ENCODE measurements at regions not wholly inside any gene's neighbourhood (a gene's known extent, or its start where the extent isn't known, plus 50 kb on each side); places are given as distances from the start of the nearest gene placed in this dataset.

DNA sequence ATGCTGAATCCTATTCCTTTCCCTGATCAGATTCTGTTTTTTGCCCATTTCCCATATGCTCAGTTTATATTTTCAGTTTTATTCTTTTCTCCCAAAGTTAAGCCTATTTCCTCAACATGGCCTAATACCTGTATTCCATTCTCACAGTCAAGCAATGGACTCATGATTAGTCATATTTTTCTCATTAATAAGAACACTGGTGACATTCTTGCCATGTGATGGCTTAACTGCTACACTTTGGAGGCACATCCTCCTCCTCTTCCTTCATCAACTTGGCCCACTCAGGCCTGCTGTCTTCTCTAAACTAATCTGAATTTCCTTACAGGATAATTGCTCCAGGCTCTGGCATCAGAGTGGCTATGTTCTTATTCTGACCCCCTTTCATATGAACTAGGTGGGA lies 679.2 kb downstream of the NYAP2 start:
- ATAC-seq (no peak), DNase-seq (no peak)

DNA sequence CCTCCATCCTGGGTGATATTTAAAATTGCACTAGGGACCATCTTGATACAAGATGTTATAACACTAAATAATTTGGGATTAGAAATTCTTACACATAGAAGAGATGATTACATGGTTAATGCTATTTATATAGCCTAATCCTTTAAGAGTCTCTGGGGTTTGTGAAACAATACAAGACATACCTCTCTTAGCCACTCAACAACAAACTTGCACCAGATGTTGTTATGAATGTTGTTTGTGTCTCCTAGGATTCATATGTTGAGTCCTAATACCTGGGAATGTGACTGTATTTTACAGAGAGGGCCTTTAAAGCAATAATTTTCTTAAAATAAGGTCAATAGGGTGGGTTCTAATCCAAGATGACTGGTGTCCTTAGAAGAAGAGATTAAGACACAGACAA lies 678.3 kb downstream of the NYAP2 start:
- DNase-seq, result no peak
- no peak for ATAC-seq

DNA sequence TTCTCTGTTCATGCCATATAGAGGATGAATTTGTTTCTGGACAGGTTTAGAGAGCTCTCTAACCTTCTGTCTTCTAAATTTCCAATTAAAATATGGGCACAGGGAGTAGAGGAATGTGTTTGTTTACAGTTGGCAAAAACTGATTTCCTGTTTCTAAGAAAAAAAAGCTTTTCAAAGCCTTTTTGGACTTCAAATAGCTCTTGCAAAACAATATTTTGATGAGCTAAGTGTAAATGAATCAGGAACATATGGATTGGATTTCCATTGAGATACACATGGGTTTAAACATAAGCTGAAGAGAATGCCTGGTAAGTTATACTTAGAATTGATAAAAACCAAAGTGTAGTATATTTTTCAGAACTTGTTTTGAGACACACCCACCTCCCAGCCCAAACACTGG lies 677.5 kb downstream of the NYAP2 start:
- DNase-seq, result no peak
- ATAC-seq, result no peak

DNA sequence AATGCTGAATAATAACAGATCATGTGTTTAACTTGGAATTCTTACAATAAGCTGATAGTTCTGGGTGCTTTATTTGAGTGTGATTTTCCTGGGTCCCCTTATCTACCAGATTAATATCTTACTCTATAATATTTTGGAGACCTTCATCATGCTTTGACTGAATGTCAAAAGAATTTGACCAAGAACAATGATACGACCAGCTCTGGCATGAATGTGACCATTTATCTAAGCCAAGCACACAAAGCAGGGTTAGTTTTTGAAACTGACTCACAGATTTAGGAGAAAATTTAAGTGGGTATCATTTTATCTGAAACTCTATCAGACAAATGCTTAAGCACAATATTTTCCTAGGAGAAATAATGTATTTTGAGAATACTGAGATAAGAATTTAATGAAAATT lies 677.0 kb downstream of the NYAP2 start:
- ATAC-seq, result no peak
- no peak for DNase-seq

DNA sequence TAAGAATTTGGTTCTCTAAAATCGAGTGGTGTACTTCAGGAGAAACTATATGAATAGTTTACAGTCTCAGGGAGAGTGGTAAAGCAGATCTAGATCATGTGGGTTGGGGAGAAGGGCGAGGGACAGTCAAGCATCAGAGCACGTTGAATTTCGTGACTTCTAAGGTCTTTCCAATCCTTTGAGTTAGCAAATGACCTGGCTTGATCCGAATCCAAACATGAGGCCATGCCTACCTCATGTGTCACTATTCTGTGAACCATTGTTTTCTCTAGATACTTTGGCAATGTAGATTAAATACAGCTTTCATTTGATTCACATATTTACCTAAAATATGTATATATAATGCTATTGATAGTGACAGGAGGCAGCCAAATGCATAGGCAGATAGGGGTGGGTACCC lies 674.9 kb downstream of the NYAP2 start:
- no peak for DNase-seq
- no peak for ATAC-seq

DNA sequence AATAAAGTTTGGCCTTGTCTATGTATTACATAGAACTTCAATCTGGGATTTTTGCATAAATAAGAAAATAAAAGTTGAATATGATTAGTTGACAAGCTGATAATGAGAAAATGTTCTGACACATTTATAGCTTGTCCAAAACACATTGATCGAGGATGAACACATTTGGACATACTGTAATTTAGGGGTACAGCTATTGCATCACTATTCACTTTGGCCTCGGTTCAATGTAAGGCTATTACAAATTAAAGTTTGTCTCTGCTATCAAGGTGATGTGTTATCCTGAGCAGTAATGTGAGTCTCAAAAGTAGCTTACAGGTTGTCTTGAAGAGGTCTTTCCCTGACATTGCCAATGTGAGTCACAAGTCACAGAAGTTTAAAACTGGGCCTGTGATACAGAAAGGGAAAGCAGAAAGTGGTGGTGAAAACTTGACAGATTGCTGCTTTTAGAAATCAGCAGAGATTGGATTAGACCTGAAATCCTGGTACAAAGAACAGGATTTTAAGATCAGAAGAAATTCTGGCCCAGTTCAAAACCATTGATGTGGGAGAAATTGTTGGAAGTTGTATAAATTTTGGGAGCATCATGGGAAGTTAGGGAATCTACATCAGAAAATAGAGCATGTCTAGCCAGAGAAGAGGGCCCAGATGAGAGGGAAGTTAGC lies 674.1 kb downstream of the NYAP2 start:
- DNase-seq, result no peak
- no peak for ATAC-seq

DNA sequence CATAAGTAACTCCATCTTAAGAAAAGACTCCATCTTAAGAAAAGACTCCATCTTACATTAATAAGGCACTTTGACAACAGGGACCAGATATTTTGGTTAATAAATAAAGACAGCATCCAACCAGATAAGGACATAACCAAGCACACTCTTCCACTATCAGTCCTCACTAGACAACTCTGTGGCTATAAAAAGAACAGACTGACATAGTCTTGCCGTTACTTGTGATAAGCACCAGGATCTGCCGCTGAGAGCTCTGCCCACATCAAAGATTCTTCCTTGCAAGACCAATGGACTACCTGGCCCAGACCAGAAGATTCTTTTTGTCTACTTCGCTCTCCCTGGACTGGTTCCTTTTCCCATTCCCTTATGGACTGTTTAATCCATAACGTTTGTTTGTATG lies 667.4 kb downstream of the NYAP2 start:
- ATAC-seq (no peak), DNase-seq (no peak)

DNA sequence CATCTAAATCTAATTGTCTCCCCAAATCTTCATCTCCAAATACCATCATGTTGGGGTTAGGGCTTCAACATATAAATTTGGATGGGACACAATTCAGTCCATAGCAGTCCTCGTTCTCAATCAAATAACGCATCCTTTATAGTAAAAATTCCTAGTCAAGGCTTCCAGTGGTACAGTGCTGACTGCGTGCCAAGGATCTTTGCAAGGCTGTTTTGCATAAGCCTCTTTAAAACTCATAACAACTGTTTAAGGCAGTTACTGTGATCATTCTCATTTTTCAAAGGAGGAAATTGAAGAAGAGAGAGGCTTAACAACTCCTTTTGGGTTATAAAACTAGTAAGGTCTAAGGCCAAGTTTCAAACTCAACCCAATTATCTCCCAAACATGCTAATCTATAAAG lies 666.9 kb downstream of the NYAP2 start:
- ATAC-seq (no peak), DNase-seq (no peak)

DNA sequence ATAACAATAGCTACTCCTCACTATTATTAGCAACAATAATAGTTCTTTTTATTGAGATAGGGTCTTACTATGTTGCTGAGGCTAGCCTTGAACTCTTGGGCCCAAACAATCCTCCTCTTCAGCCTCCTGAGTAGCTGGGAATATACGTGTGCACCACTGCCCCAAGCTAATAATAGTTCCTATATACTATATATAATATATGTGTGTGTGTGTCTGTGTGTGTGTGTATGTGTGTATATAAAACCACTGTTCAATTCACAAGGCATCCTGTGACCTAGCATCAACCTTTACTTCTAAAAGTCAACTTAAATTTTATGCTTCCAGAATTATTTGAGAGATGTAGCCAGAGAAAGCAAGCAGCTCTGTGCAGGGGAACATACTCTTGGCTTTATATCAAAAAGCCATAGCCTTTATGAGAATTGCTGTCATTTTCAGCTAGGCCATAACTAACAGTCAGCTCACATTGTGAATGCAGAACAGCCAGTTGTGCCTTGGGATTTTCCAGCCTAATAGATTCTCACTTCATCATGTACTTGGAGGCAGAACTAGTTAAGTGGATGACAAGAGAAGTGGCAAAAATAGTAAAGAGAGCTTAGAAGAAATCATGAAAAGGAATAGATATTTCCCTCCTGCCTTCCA lies 665.5 kb downstream of the NYAP2 start:
- no peak for DNase-seq
- ATAC-seq, result no peak

DNA sequence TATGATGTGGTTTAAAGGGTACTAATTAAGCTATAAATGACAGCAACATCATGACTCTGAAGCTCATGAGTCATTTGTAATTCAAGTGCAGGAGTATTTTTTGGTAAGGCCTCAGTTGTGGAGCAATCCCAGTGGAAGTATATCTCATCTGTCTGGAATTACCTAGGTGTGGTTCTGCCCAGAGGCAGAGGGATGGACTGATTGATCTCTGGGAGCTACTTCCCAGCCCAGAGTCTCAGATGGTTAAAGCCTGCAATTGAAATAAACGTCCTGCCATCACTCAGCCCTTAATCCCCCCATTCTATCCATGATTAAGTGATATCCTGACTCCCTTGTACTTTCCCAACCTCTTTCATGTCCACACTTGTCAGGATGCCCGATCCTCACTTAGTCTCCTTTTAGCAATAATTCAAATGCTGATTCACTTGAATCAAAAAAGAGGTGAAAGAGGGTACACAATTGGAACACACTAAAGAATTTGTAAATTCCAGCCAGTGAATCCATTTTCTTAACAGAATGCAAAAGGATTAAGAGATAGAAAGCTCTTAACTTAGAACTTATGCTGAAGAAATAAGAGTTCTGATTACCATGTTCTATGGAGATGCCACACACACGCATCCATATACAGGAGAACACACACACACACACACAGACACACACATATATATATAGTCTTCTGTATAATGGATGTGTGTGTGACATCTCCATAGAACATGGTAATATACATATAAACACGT lies 664.4 kb downstream of the NYAP2 start:
- DNase-seq (no peak), ATAC-seq (no peak)

DNA sequence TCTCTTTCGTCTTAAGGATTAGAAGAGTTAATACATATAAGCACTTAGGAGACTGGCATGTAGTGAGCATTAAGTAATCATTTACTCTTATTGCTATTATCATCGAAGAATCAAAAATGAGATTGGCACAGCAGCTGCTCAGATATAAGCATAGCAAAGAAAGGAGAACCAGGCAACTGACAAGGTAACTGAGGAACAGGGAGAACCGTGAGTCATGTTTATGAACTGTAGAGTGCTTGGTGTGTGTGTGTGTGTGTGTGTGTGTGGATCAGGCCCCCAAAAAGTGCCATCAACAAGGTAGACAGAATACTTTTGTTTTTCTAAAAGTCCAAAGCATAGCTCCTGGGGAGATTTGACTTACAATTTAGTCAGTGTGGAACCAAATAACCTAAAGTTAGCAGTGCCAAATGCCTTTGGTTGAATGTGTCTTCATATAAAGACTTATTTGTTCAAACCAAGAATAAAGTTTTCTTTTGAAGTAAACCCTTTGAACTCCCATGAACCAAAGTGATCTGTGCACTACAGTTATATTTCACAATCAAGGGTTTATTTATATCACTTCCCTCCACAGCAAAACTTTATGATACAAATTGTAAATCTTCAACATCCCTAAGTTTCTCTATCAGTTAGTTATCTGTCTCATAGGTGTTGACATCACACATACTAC lies 660.6 kb downstream of the NYAP2 start:
- no peak for DNase-seq

DNA sequence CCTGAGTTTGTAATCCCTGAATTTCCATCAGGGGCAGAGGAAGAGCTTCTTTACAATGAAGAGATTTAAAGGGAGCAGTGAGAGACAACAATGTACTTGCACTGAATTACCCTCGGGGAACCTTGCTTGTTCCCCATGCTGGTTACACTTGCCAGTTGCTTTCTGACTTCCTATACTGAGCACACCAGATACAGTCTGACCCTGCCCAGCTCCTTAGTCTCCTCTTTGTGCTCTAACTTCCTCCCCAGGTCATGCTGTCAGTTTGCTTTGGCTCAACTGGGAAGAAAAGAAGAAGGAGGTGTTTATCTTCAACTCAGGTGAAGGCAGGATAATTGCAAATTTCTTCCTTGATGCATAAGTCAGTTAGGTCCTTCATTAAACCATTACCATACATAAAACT lies 658.4 kb downstream of the NYAP2 start:
- ATAC-seq (no peak), DNase-seq (no peak)

More for the DNA sequence above, 660.6 kb downstream of the NYAP2 start:
- ATAC-seq, result no peak

DNA sequence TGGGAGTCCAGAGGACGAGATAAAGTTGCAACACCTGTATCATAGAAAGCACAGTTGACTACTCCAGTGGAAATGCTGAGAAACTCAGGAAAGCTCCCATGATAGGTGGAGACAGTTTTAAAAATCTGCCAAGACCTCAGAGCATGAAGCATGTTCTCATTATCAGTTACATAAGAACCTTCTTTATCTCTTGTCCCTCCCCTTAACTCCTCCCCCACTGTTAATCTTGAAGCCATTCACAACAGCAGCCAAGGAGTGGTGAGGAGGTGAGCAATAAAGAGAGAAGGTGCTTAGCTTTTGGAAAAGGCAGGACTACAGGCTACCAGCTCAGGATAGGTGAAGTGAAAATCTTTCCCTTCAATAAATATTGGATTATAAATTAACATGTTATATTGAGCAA lies 657.9 kb downstream of the NYAP2 start:
- ATAC-seq (no peak), DNase-seq (no peak)

DNA sequence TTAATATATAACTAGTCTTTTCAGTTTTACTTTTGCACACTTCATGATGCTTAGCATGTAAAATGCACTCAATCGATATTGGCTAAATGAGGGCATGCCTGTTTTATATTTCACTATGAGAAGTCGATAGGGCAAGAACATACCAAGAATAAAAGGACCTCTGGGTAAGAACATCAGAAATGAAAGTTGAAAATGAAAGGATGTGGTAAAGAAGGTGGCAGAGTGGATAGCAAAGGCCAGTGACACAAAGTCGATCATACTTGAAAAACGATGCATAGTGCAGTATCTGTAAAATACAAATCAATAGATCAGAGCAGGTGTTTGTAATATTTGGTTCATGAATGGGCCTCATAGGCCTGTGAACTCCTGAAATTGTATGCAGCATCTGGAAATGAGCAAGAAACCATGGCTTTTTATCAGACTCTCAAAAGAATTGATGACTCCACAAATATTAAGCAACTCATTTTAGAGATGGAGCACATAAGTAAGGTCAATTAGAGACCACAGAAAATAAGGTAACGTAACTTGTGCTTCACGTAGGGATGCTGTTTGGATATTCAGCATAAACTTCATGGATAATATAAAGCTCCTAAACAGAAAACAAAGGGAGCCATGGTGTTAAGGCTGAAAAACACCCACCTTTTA lies 653.4 kb downstream of the NYAP2 start:
- ATAC-seq (no peak), DNase-seq (no peak)

DNA sequence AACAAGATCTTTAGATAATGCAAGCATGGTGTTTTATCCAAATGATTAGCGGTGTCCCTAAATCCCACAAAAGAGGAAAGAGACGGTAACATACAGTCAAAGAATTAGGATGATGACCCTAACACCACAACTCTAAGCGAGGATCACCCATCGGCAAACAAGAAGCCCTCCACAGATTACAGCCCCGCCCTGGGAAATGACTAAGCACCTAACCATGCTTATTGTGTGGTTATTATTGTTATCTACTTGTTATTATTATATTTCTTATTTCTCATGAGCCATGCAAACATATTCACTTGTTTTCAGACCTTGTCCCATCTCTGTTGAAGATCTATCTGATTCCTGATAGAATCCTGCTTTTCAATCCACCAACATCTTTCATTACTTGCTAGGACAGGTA lies 651.3 kb downstream of the NYAP2 start:
- ATAC-seq, result no peak
- no peak for DNase-seq

DNA sequence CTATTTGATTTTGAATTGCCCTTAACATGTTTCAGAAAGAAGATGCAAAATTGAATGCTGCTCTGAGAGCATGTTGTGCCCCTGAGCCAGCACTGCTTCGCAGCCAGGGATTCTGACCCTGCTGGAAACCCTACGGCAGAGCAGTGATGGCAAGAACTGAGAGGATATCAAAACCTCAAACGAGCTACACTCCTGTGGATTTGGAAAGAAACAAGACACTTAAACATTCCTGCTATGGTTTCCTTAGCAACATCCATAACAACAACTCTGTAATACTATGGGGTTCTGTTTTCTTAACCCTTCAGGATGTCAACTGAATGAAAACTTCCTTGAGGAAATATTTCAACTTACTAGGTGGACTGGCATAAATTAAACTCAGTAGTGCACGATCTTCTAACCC lies 649.1 kb downstream of the NYAP2 start:
- DNase-seq (no peak), ATAC-seq (no peak)

DNA sequence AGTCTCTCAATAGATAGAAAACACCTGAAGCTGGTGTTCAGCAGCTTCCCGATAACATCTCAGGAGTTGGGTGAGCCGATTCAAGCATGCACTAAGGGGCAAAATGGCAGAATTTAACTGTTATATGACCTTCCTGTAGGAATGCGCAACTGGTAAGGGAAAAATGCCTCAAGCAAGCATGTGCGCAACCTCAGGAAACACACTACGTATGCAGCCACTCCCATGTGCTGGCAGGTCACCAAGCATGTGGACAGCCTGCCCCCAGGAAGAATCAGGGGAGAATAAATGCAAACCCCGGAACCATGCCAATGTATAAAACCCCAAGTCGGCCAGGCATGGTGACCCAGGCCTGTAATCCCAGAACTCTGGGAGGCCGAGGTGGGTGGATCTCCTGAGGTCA lies 645.6 kb downstream of the NYAP2 start:
- no peak for ATAC-seq
- no peak for DNase-seq

DNA sequence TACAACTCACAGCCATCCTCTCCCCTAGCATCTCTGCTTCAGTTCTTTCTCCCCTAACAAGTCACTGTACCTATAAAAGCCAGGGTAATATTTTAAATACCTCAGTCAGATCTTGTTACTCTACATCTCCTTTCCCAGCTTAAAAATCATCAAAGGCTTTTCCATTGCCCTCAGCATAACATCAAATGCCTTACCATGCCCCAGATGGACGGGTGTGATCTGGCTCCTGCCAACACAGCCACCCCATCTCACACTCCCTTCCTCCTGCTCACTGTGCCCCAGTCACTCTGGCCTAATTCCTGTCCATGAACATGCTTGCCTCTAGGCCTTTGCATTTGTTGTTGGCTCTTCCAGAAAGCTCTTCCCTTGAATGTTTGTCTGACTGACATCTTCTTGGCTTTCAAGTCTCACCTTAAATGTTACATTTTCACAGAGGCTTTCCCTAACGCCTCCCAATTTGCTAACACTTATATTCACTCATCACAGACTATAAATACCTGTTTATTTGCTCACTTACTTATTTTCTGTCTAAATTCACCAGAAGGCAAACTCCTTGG lies 640.9 kb downstream of the NYAP2 start:
- DNase-seq (no peak), ATAC-seq (no peak)

DNA sequence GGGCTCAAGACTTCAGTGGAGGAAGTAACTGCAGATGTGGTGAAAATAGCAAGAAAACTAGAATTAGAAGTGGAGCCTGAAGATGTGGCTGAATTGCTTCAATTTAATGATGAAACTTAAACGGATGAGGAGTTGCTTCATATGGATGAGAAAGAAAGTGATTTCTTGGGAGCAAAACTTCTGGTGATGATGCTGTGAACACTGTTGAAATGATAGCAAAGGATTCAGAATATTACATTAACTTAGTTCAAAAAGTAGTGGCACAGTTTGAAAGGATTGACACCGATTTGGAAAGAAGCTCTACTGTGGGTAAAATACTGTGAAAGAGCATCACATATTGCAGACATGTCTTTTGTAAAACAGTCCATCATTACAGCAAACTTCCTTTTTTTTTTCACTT lies 638.0 kb downstream of the NYAP2 start:
- no peak for DNase-seq
- no peak for ATAC-seq

DNA sequence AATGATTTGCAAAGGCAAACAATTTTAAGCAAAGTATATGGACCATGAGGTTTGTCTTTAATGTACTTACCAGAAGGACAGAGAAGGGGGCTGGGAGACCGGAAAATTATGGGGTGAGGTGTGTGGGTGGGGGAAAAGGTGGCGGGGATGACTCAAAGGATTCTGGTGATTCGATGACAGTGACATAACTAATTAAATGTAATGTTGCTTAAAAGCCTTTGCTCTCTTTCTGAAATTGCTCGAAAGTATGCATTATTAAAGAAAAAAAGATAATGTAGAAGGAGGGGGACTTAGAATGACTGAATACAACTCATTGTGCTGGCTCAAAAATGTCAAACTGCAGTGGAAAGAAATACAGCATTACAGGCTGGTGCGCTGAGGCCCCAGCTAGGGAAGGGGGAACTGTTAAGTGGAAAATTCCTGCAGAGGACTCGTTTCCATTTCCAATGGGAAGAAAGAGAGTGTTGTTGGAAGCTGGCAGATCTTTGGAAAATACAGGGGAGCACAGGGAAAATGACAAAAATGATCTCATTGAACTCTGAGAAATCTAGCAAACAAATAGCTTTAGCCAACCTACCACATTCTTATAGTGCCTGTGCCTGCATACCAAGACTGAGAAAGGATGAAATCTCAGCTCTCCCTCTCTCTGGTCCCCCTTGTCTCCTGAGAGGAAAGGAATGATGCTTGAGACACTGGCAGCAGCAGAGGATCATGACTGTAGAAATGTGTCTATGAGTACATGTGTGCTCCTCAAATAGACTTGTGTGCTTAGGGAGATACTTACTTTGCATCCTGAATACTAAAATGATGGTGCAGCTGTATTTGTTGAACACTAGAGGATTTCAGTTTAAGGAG lies 632.4 kb downstream of the NYAP2 start:
- ATAC-seq (peak; percentile 84), DNase-seq (peak; percentile 67)
